ENCODE measurements at regions not wholly inside any gene's neighbourhood (a gene's known extent, or its start where the extent isn't known, plus 50 kb on each side); places are given as distances from the start of the nearest gene placed in this dataset.

DNA sequence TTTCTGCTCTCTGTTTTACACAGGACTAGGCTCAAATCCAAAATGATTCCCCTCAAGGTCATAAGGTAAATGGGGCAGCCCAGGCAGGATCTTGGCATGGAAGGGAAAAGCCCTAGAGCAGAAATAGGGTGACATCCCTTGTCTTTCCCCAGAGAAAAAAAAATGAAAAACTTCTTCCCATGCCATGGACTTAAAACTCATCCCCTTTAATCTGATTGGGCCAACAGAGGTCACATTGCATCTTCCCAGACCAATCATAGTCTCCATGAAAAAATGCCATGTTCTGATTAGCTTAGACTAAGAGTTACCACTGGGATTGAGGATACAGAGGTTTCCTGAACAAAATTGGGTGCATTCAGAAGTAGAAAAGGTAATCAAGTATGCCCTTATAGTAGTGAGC lies 241.3 kb upstream of the LRTM1 start:
- ChIA-PET POLR2A (no interaction called here), CTCF (no interaction called here)
- Histone ChIP-seq H3K9me3 (no peaks in the 10 kb centered on the region), H3K4me1 (no peaks in the 10 kb centered on the region), H3K4me3 (no peak overlapping the region), H3K4me2 (no peak overlapping the region), H3K27ac (no peak overlapping the region)
- DNase-seq (ENCODE audit: low read depth in 1 of 2, low spot score in 1 of 2), result no peak
- no peak for TF ChIP-seq TFCP2L1 (CRISPR knock-in tag; IDR thresholded peaks at IDR 0.05)
- TF ChIP-seq KDM1A (IDR thresholded peaks at IDR 0.05; ENCODE audit: low read depth), result no peak
- TF ChIP-seq, protein P1, sequence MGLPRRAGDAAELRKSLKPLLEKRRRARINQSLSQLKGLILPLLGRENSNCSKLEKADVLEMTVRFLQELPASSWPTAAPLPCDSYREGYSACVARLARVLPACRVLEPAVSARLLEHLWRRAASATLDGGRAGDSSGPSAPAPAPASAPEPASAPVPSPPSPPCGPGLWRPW (IDR thresholded peaks at IDR 0.05), result no peak
- no peak for FAIRE-seq
- ATAC-seq, result no peak

DNA sequence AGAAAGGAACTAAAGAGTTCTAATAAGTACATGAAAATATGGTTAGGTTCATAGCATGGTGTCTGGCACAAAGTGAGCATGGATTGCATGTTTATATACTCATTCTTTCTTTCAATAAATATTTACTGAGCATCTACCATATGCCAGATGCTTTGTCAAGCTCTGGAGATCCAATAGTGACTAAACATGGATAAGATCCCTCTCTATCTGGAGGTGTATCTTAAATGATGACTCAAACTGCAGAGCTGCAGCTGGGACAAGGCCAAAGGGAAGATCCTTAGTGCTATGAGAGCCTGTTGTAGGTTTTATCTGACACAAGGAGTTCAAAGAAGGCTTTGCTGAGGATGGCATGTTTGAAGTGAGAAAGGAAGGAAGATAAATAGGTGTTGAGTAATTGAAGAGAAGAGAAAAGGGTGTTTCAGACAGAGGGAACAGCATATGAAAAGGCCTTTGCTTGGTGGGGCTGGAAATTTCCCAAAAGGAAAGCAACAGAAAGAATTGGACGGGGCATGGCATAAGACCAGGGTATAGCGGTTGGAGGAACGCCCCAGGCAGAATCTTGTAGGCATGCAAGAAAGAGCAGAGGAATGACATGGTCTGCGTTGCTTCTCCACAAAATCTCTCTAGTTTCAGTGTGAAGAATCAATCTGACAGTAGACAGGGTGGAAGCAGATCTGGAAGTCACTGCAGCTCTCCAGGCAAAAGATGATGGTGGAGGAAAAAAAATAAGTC lies 239.9 kb upstream of the LRTM1 start:
- ChIA-PET CTCF (no interaction called here), POLR2A (no interaction called here)
- Histone ChIP-seq H3K4me1 (no peaks in the 10 kb centered on the region), H3K9me3 (no peaks in the 10 kb centered on the region), H3K4me3 (no peak overlapping the region), H3K27ac (no peak overlapping the region), H3K4me2 (no peak overlapping the region)
- no peak for DNase-seq (ENCODE audit: low read depth in 1 of 2, low spot score in 1 of 2)
- no peak for TF ChIP-seq SMC3 (IDR thresholded peaks at IDR 0.05)
- no peak for TF ChIP-seq MAFK (IDR thresholded peaks at IDR 0.05; ENCODE audit: partially characterized antibody)
- no peak for TF ChIP-seq PHF8 (IDR thresholded peaks at IDR 0.05; ENCODE audit: borderline replicate concordance, low read depth)
- TF ChIP-seq ZSCAN20 (CRISPR knock-in tag; IDR thresholded peaks at IDR 0.05), result no peak
- TF ChIP-seq FOXS1 (CRISPR knock-in tag; IDR thresholded peaks at IDR 0.05), result no peak
- TF ChIP-seq RAD21 (conservative IDR thresholded peaks at IDR 0.05 in 1 of 2, IDR thresholded peaks at IDR 0.05 in 1 of 2), result no peak
- TF ChIP-seq ZC3H11A (IDR thresholded peaks at IDR 0.05), result no peak
- TF ChIP-seq KDM1A (IDR thresholded peaks at IDR 0.05; ENCODE audit: low read depth), result no peak
- FAIRE-seq, result no peak
- ATAC-seq, result no peak
- 12% methylated on average over 4 of the region's 4 CpGs for WGBS (ENCODE audit: missing lambda C conversion rate)

DNA sequence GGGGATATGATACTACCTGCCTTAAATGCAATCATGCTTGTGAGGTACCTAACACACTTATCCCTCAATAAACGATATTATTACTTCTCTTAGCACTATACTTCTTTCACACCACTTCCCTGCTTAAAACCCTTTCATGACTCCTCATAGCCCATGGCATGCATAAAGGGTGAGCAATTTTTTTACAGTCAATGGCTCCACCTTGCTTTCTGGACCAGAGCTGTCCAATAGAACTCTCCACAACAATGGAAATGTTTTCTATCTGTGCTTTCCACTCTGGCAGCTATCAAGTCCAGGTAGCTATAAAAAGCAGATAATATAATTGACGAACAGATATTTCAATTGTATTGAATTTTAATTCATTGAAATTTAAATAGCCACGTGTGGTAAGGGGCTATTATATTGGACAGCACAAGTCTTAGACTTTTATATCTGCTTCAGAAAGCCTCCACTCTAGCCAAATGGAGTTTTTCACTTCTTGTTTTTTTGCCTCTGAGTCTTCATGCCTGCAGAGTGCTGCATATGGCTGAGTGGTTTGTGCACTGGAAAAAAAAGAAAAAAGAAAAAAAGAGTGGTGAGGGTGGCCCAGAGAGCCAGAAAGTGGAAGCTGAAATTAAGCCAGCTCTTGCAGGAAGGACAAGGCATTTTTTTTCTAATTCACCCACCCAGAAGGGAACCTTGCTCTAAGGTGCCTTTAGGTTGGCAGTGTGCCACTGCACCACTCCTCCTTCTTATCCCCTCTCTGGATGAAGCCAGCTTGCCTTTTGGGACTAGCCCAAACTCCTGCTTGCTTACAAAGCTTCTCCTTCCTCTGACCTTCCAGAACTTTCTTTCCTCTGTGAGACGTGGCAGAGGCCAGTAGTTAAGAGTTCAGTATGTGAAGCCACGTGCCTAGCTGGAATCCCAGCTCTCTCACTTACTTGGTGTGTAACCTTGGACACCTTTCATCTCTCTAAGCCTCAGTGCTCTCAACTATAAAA lies 239.0 kb upstream of the LRTM1 start:
- Histone ChIP-seq H3K27ac (no peak overlapping the region), H3K9me3 (no peaks in the 10 kb centered on the region), H3K4me3 (no peak overlapping the region), H3K4me1 (no peaks in the 10 kb centered on the region), H3K4me2 (no peak overlapping the region)
- CTCF ChIA-PET, result no interaction called here
- no peak for FAIRE-seq
- no peak for DNase-seq (ENCODE audit: low read depth in 1 of 2, low spot score in 1 of 2)
- 2% methylated on average over 5 of the region's 5 CpGs for WGBS (ENCODE audit: missing lambda C conversion rate)
- TF ChIP-seq RNF2 (IDR thresholded peaks at IDR 0.05; ENCODE audit: borderline replicate concordance, low read depth), result no peak
- TF ChIP-seq KDM1A (IDR thresholded peaks at IDR 0.05; ENCODE audit: low read depth), result no peak
- TF ChIP-seq MYC (IDR thresholded peaks at IDR 0.05; ENCODE audit: borderline replicate concordance, low read length), result no peak
- TF ChIP-seq EHF (CRISPR knock-in tag; IDR thresholded peaks at IDR 0.05), result no peak
- no peak for TF ChIP-seq JUN (IDR thresholded peaks at IDR 0.05)
- no peak for TF ChIP-seq TP53 (CRISPR knock-in tag; IDR thresholded peaks at IDR 0.05)
- TF ChIP-seq ZSCAN20 (CRISPR knock-in tag; IDR thresholded peaks at IDR 0.05), result no peak
- no peak for TF ChIP-seq TFCP2L1 (CRISPR knock-in tag; IDR thresholded peaks at IDR 0.05)
- TF ChIP-seq FOSL2 (IDR thresholded peaks at IDR 0.05), result no peak
- TF ChIP-seq FOSL2 (CRISPR knock-in tag; IDR thresholded peaks at IDR 0.05), result no peak
- no peak for TF ChIP-seq BHLHE40 (IDR thresholded peaks at IDR 0.05; ENCODE audit: low read depth, low read length)
- TF ChIP-seq, protein P2, sequence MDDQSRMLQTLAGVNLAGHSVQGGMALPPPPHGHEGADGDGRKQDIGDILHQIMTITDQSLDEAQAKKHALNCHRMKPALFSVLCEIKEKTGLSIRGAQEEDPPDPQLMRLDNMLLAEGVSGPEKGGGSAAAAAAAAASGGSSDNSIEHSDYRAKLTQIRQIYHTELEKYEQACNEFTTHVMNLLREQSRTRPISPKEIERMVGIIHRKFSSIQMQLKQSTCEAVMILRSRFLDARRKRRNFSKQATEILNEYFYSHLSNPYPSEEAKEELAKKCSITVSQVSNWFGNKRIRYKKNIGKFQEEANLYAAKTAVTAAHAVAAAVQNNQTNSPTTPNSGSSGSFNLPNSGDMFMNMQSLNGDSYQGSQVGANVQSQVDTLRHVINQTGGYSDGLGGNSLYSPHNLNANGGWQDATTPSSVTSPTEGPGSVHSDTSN (IDR thresholded peaks at IDR 0.05), result no peak
- POLR2A ChIA-PET, result no interaction called here
- no peak for ATAC-seq
